IMR-90 (cell line): ENCODE measurements at regions not wholly inside any gene's neighbourhood (a gene's known extent, or its start where the extent isn't known, plus 50 kb on each side); places are given as distances from the start of the nearest gene placed in this dataset.

Experiments
- ATAC-seq: fragments of 200-7000 bp; cut with Tn5 transposase; 2 replicates; pipeline ENCODE4 v1.9.1; 2020; ENCODE audit warnings: low read depth, mild to moderate bottlenecking, moderate library complexity
- BruUV-seq: library from RNA; stranded (reverse); fragments of 400-500 nt; replicated peaks from 2 replicates; lab custom pipeline; 2021; lab: Mats Ljungman, UMichigan
- CTCF ChIA-PET: fragments of 300-600 bp; formaldehyde crosslinking; extraction: SDS; loops from one replicate; lab custom pipeline; 2021; ENCODE audit warnings: antibody characterized with exemption; lab: Yijun Ruan, JAX
- POLR2A ChIA-PET: fragments of 300-600 bp; sonication (Branson Sonifier 250); formaldehyde crosslinking; loops from one replicate; lab custom pipeline; 2022; ENCODE audit warnings: antibody characterized with exemption; ENCODE audit not compliant: unreplicated experiment; lab: Charles Lee
- DNase-seq: peaks from one replicate; pipeline ENCODE4 v3.0.0; 2013
- H2AFZ ChIP-seq: replicated peaks from 2 replicates; pipeline ENCODE3; 2013; ENCODE audit warnings: low read length, mild to moderate bottlenecking; ENCODE audit not compliant: poor library complexity
- H2AK5ac ChIP-seq: 2 replicates; pipeline ENCODE4 v1.6.1; 2013; ENCODE audit warnings: low read depth, low read length, inconsistent platforms
- H2AK9ac ChIP-seq: replicated peaks from 2 replicates; pipeline ENCODE3; 2013; ENCODE audit warnings: mild to moderate bottlenecking, low read depth, low read length, moderate library complexity; ENCODE audit not compliant: poor library complexity
- H2BK120ac ChIP-seq: 2 replicates; pipeline ENCODE4 v1.6.1; 2013; ENCODE audit warnings: low read depth, low read length, inconsistent platforms
- H2BK15ac ChIP-seq: 3 replicates; pipeline ENCODE4 v1.6.1; 2013; ENCODE audit warnings: low read depth, low read length, inconsistent platforms
- H2BK20ac ChIP-seq: 2 replicates; pipeline ENCODE4 v1.6.1; 2013; ENCODE audit warnings: low read depth, mild to moderate bottlenecking, inconsistent platforms, low read length, moderate library complexity
- H2BK5ac ChIP-seq: 2 replicates; pipeline ENCODE4 v1.6.1; 2013; ENCODE audit warnings: mild to moderate bottlenecking, low read depth, low read length, inconsistent platforms; ENCODE audit not compliant: poor library complexity, severe bottlenecking
- H3K14ac ChIP-seq: replicated peaks from 2 replicates; pipeline ENCODE4 v1.6.1; 2013; ENCODE audit warnings: low read depth, low read length, inconsistent platforms
- H3K18ac ChIP-seq: 2 replicates; pipeline ENCODE4 v1.6.1; 2013; ENCODE audit warnings: low read depth, low read length, control low read depth
- H3K23ac ChIP-seq: 2 replicates; pipeline ENCODE4 v1.6.1; 2013; ENCODE audit warnings: low read depth, low read length, inconsistent platforms
- H3K27ac ChIP-seq: 2 replicates; pipeline ENCODE4 v1.5.1; 2013; ENCODE audit warnings: mild to moderate bottlenecking, control low read depth, low read length; ENCODE audit not compliant: insufficient read depth
- H3K27me3 ChIP-seq: 2 replicates; pipeline ENCODE4 v1.6.1; 2013; ENCODE audit warnings: low read length; ENCODE audit not compliant: control insufficient read depth, insufficient read depth
- H3K36me3 ChIP-seq: 2 replicates; pipeline ENCODE4 v1.6.1; 2013; ENCODE audit warnings: low read length, mixed read lengths; ENCODE audit not compliant: control insufficient read depth, insufficient read depth
- H3K4ac ChIP-seq: 2 replicates; pipeline ENCODE4 v1.6.1; 2013; ENCODE audit warnings: low read depth, low read length, inconsistent platforms
- H3K4me1 ChIP-seq: 2 replicates; pipeline ENCODE4 v1.6.1; 2013; ENCODE audit warnings: low read length, mixed read lengths; ENCODE audit not compliant: control insufficient read depth, insufficient read depth
- H3K4me2 ChIP-seq: 2 replicates; pipeline ENCODE4 v1.6.1; 2013; ENCODE audit warnings: low read depth, mild to moderate bottlenecking, control low read depth, low read length, moderate library complexity
- H3K4me3 ChIP-seq: 2 replicates; pipeline ENCODE4 v1.5.1; 2013; ENCODE audit warnings: low read depth, mild to moderate bottlenecking, control low read depth, low read length, moderate library complexity; ENCODE audit not compliant: insufficient read depth
- H3K56ac ChIP-seq: 2 replicates; pipeline ENCODE4 v1.6.1; 2013; ENCODE audit warnings: low read length, inconsistent platforms; ENCODE audit not compliant: insufficient read depth; ENCODE audit errors: extremely low read depth
- H3K79me1 ChIP-seq, 2 experiments: 2 replicates each; pipeline ENCODE4 v1.6.1; 2013; ENCODE audit warnings: low read length in 2 of 2, inconsistent platforms in 1 of 2, low read depth in 1 of 2
- H3K9ac ChIP-seq: 2 replicates; pipeline ENCODE4 v1.6.1; 2013; ENCODE audit warnings: low read depth, low read length, control low read depth
- H3K9me1 ChIP-seq: 2 replicates; pipeline ENCODE4 v1.6.1; 2013; ENCODE audit warnings: low read length, inconsistent platforms; ENCODE audit not compliant: insufficient read depth
- H3K9me3 ChIP-seq: 2 replicates; pipeline ENCODE4 v1.6.1; 2013; ENCODE audit warnings: low read length; ENCODE audit not compliant: control insufficient read depth, insufficient read depth
- H4K20me1 ChIP-seq: 2 replicates; pipeline ENCODE4 v1.6.1; 2013; ENCODE audit warnings: low read length, inconsistent platforms; ENCODE audit not compliant: insufficient read depth
- H4K5ac ChIP-seq: 2 replicates; pipeline ENCODE4 v1.6.1; 2013; ENCODE audit warnings: mild to moderate bottlenecking, low read depth, low read length, control low read depth
- H4K8ac ChIP-seq, 2 experiments: 2 replicates each; pipeline ENCODE4 v1.6.1; 2013; ENCODE audit warnings: low read depth in 2 of 2, low read length in 2 of 2, control low read depth in 1 of 2, inconsistent platforms in 1 of 2
- H4K91ac ChIP-seq: 2 replicates; pipeline ENCODE4 v1.6.1; 2013; ENCODE audit warnings: low read depth, low read length, inconsistent platforms; ENCODE audit not compliant: insufficient read depth
- BHLHE40 ChIP-seq: fragments of 150-350 bp; IDR thresholded peaks from 2 replicates; pipeline ENCODE4 v1.6.1; 2016; ENCODE audit warnings: mild to moderate bottlenecking, low read depth, low read length
- CEBPB ChIP-seq: IDR thresholded peaks from 2 replicates; pipeline ENCODE4 v1.6.1; 2012; ENCODE audit warnings: low read depth, low read length, improper control_type of control experiment
- CHD1 ChIP-seq: IDR thresholded peaks from 2 replicates; pipeline ENCODE4 v1.6.1; 2012; ENCODE audit warnings: low read depth, low read length, improper control_type of control experiment
- CTCF ChIP-seq: conservative IDR thresholded peaks from 2 replicates; pipeline ENCODE4 v1.5.1; 2012; ENCODE audit warnings: mild to moderate bottlenecking, low read depth, low read length, improper control_type of control experiment
- ELK1 ChIP-seq: fragments of 150-350 bp; IDR thresholded peaks from 2 replicates; pipeline ENCODE4 v1.6.1; 2016; ENCODE audit warnings: low read depth, mild to moderate bottlenecking, low read length, moderate library complexity, borderline replicate concordance
- FOS ChIP-seq: fragments of 150-350 bp; IDR thresholded peaks from 2 replicates; pipeline ENCODE4 v1.6.1; 2016; ENCODE audit warnings: low read depth, low read length
- MAFK ChIP-seq: IDR thresholded peaks from 2 replicates; pipeline ENCODE4 v1.6.1; 2012; ENCODE audit warnings: low read depth, low read length, improper control_type of control experiment
- MAZ ChIP-seq: IDR thresholded peaks from 2 replicates; pipeline ENCODE4 v1.6.1; 2012; ENCODE audit warnings: low read depth, mild to moderate bottlenecking, low read length, improper control_type of control experiment, moderate library complexity, borderline replicate concordance
- MXI1 ChIP-seq: IDR thresholded peaks from 2 replicates; pipeline ENCODE4 v1.6.1; 2012; ENCODE audit warnings: low read depth, mild to moderate bottlenecking, low read length, moderate library complexity, borderline replicate concordance
- NFE2L2 ChIP-seq: fragments of 150-350 bp; IDR thresholded peaks from 2 replicates; pipeline ENCODE4 v1.6.1; 2016; ENCODE audit warnings: low read depth, mild to moderate bottlenecking, low read length
- POLR2A ChIP-seq: IDR thresholded peaks from 2 replicates; pipeline ENCODE4 v1.6.1; 2012; ENCODE audit warnings: mild to moderate bottlenecking, low read depth, low read length
- RAD21 ChIP-seq: IDR thresholded peaks from 2 replicates; pipeline ENCODE4 v1.6.1; 2012; ENCODE audit warnings: low read length, improper control_type of control experiment
- RCOR1 ChIP-seq: IDR thresholded peaks from 2 replicates; pipeline ENCODE4 v1.6.1; 2012; ENCODE audit warnings: mild to moderate bottlenecking, low read length, improper control_type of control experiment; ENCODE audit not compliant: insufficient replicate concordance
- RFX5 ChIP-seq: IDR thresholded peaks from 2 replicates; pipeline ENCODE4 v1.8.0; 2012; ENCODE audit warnings: low read depth, mild to moderate bottlenecking, low read length, moderate library complexity
- SMC3 ChIP-seq: fragments of 150-350 bp; IDR thresholded peaks from 2 replicates; pipeline ENCODE4 v1.6.1; 2016; ENCODE audit warnings: low read depth, mild to moderate bottlenecking, antibody characterized with exemption, low read length, moderate library complexity
- USF2 ChIP-seq: fragments of 150-350 bp; IDR thresholded peaks from 2 replicates; pipeline ENCODE4 v1.6.1; 2017; ENCODE audit warnings: mild to moderate bottlenecking, antibody characterized with exemption, low read length, low read depth
- WGBS, 2 experiments: methylation state at CpG; one replicate each; pipeline versions ENCODE4 v1.1.5 to v1.1.7; 2013; ENCODE audit warnings: missing lambda C conversion rate in 2 of 2; ENCODE audit not compliant: insufficient read length in 1 of 2; ENCODE audit errors: extremely low coverage in 2 of 2; 5-methylcytosine and 5-hydroxymethylcytosine counted together
- dilution Hi-C: fragments of 300-500 bp; cut with HindIII; formaldehyde crosslinking; loops from one replicate; pipeline ENCODE4 v1.14.3; 2018; ENCODE audit warnings: low sequenced_read_pairs; ENCODE audit not compliant: unreplicated experiment
- in situ Hi-C: fragments of 300-500 bp; cut with MboI; formaldehyde crosslinking; loops from 3 replicates; pipeline ENCODE4 v1.14.3; 2019; ENCODE audit warnings: low sequenced_read_pairs, inconsistent platforms, mixed read lengths
- intact Hi-C: fragments of 100-400 bp; cut with micrococcal nuclease; formaldehyde crosslinking; loops from 2 replicates; pipeline ENCODE4 v1.10.0; 2022

- Histone ChIP-seq H3K79me1 (no peaks in the 10 kb centered on the region), H3K27ac (no peak overlapping the region), H4K20me1 (no peaks in the 10 kb centered on the region), H3K4me2 (no peak overlapping the region), H2BK20ac (no peak overlapping the region), H3K27me3 (no peaks in the 10 kb centered on the region), H2BK15ac (no peak overlapping the region), H3K14ac (no peak overlapping the region), H2BK120ac (no peak overlapping the region), H3K9me3 (peaks cover 9% of the 10 kb centered on the region), H2AFZ (no peak overlapping the region), H4K5ac (no peak overlapping the region), H3K23ac (no peak overlapping the region), H3K4ac (no peak overlapping the region), H3K4me1 (no peaks in the 10 kb centered on the region), H2AK5ac (no peak overlapping the region), H3K56ac (no peak overlapping the region), H2BK5ac (no peak overlapping the region), H2AK9ac (no peak overlapping the region), H3K18ac (no peak overlapping the region), H3K9me1 (no peaks in the 10 kb centered on the region), H4K8ac (no peak overlapping the region), H4K91ac (no peak overlapping the region), H3K36me3 (no peaks in the 10 kb centered on the region), H3K4me3 (no peak overlapping the region), H3K9ac (no peak overlapping the region)
- no CpG with 5 or more reads among the region's 1 CpG for WGBS, 2 experiments
- ChIA-PET CTCF (no interaction called here), POLR2A (no interaction called here)
- ATAC-seq (no peak), DNase-seq (no peak)
- in situ Hi-C loops (no loop called here), intact Hi-C loops (no loop called here), dilution Hi-C loops (no loop called here)
- BruUV-seq, result no TSS peak
- no peak for TF ChIP-seq ELK1
- TF ChIP-seq MAZ, result no peak
- TF ChIP-seq USF2, result no peak
- TF ChIP-seq CHD1, result no peak
- no peak for TF ChIP-seq SMC3
- no peak for TF ChIP-seq MXI1
- no peak for TF ChIP-seq POLR2A
- TF ChIP-seq RFX5, result no peak
- no peak for TF ChIP-seq RCOR1
- TF ChIP-seq MAFK, result no peak
- no peak for TF ChIP-seq RAD21
- no peak for TF ChIP-seq FOS
- TF ChIP-seq CEBPB, result no peak
- no peak for TF ChIP-seq BHLHE40
- TF ChIP-seq NFE2L2, result no peak
- TF ChIP-seq CTCF, result no peak
Observed at GRCh38 chr6:8268156-8268555, 165.8 kb upstream of the EEF1E1 start.
